ENCODE measurements at regions not wholly inside any gene's neighbourhood (a gene's known extent, or its start where the extent isn't known, plus 50 kb on each side); places are given as distances from the start of the nearest gene placed in this dataset.

- Mint-ChIP-seq H3K4me1 (peaks cover 3% of the 10 kb centered on the region), H3K9me3 (peaks cover 2% of the 10 kb centered on the region), H3K27ac (no peak overlapping the region), H3K36me3 (ENCODE audit: low read depth) (no peaks in the 10 kb centered on the region), H3K4me3 (no peak overlapping the region), H3K27me3 (ENCODE audit: insufficient read depth) (peaks cover 7% of the 10 kb centered on the region)
- Histone ChIP-seq H3K4me3 (ENCODE audit: low read length) (no peak overlapping the region), H3K4me1 (ENCODE audit: control insufficient read depth, insufficient read depth, low read length) (no peaks in the 10 kb centered on the region), H3K9me3 (ENCODE audit: control insufficient read depth, low read length) (no peaks in the 10 kb centered on the region), H3K36me3 (ENCODE audit: control insufficient read depth, insufficient read depth, low read length) (no peaks in the 10 kb centered on the region), H3K27me3 (ENCODE audit: control insufficient read depth, insufficient read depth, low read length, poor library complexity, severe bottlenecking) (no peaks in the 10 kb centered on the region), H3K9ac (ENCODE audit: extremely low read depth, low read length, poor library complexity, severe bottlenecking) (no peak overlapping the region), H3K27ac (ENCODE audit: low read depth, low read length) (no peak overlapping the region)
- WGBS, 2 experiments (ENCODE audit: insufficient coverage in 1 of 2, insufficient read length in 1 of 2), result 89% methylated on average over 1 of the region's 1 CpG; no CpG with 5 or more reads in 1 of the 2 experiments
- DNase-seq, result no peak
- TF ChIP-seq CTCF (conservative IDR thresholded peaks at IDR 0.05), result no peak
Measured at GRCh38 chrX:95836517-95836916, 848.1 kb upstream of the DIAPH2 start.

GRCh38 chrX:95841863-95842262 lies 842.8 kb upstream of the DIAPH2 start:
- Histone ChIP-seq H3K4me3 (ENCODE audit: low read length) (no peak overlapping the region), H3K27me3 (ENCODE audit: control insufficient read depth, insufficient read depth, low read length, poor library complexity, severe bottlenecking) (no peaks in the 10 kb centered on the region), H3K36me3 (ENCODE audit: control insufficient read depth, insufficient read depth, low read length) (no peaks in the 10 kb centered on the region), H3K9me3 (ENCODE audit: control insufficient read depth, low read length) (no peaks in the 10 kb centered on the region), H3K9ac (ENCODE audit: extremely low read depth, low read length, poor library complexity, severe bottlenecking) (no peak overlapping the region), H3K27ac (ENCODE audit: low read depth, low read length) (no peak overlapping the region), H3K4me1 (ENCODE audit: control insufficient read depth, insufficient read depth, low read length) (no peaks in the 10 kb centered on the region)
- Mint-ChIP-seq H3K4me3 (no peak overlapping the region), H3K4me1 (peaks cover 3% of the 10 kb centered on the region), H3K27me3 (ENCODE audit: insufficient read depth) (no peaks in the 10 kb centered on the region), H3K9me3 (peaks cover 2% of the 10 kb centered on the region), H3K27ac (no peak overlapping the region), H3K36me3 (ENCODE audit: low read depth) (no peaks in the 10 kb centered on the region)
- DNase-seq, result no peak
- no peak for TF ChIP-seq CTCF (conservative IDR thresholded peaks at IDR 0.05)

- no peak for TF ChIP-seq CTCF (conservative IDR thresholded peaks at IDR 0.05)
- H3K4me1 ChIP-seq (ENCODE audit: control insufficient read depth, insufficient read depth, low read length), result no peaks in the 10 kb centered on the region
Measured at GRCh38 chrX:95860127-95860526, 824.5 kb upstream of the DIAPH2 start.

More at GRCh38 chrX:95860127-95860526, 824.5 kb upstream of the DIAPH2 start:
- Histone ChIP-seq H3K36me3 (ENCODE audit: control insufficient read depth, insufficient read depth, low read length) (no peaks in the 10 kb centered on the region), H3K9ac (ENCODE audit: extremely low read depth, low read length, poor library complexity, severe bottlenecking) (no peak overlapping the region), H3K4me3 (ENCODE audit: low read length) (no peak overlapping the region), H3K9me3 (ENCODE audit: control insufficient read depth, low read length) (no peaks in the 10 kb centered on the region), H3K27ac (ENCODE audit: low read depth, low read length) (no peak overlapping the region), H3K27me3 (ENCODE audit: control insufficient read depth, insufficient read depth, low read length, poor library complexity, severe bottlenecking) (no peaks in the 10 kb centered on the region)
- peaks cover 14% of the 10 kb centered on the region for H3K9me3 Mint-ChIP-seq
- no peak overlapping the region for H3K27ac Mint-ChIP-seq
- H3K4me1 Mint-ChIP-seq, result no peaks in the 10 kb centered on the region
- no peak for DNase-seq
- no peaks in the 10 kb centered on the region for H3K36me3 Mint-ChIP-seq (ENCODE audit: low read depth)
- H3K27me3 Mint-ChIP-seq (ENCODE audit: insufficient read depth), result no peaks in the 10 kb centered on the region
- WGBS, 2 experiments (ENCODE audit: insufficient coverage in 1 of 2, insufficient read length in 1 of 2), result 81% methylated on average over 1 of the region's 1 CpG; no CpG with 5 or more reads in 1 of the 2 experiments
- H3K4me3 Mint-ChIP-seq, result no peak overlapping the region
